ENCODE measurements at regions not wholly inside any gene's neighbourhood (a gene's known extent, or its start where the extent isn't known, plus 50 kb on each side); places are given as distances from the start of the nearest gene placed in this dataset.
"Not testable (repeated sequence)": the region's sequence is repeated elsewhere in the genome, so short reads cannot be mapped to it uniquely, and the experiment has no call there.

- TF ChIP-seq RARB (CRISPR knock-in tag; IDR thresholded peaks at IDR 0.05) (no peak), ZC3H10 (CRISPR knock-in tag; IDR thresholded peaks at IDR 0.05) (no peak), POU6F1 (CRISPR knock-in tag; IDR thresholded peaks at IDR 0.05; ENCODE audit: borderline replicate concordance, low read depth) (no peak), ARNTL (CRISPR knock-in tag; IDR thresholded peaks at IDR 0.05; ENCODE audit: borderline replicate concordance, low read depth) (no peak), CSDC2 (CRISPR knock-in tag; IDR thresholded peaks at IDR 0.05) (no peak), ZNF70 (CRISPR knock-in tag; IDR thresholded peaks at IDR 0.05) (no peak), ESRRG (CRISPR knock-in tag; IDR thresholded peaks at IDR 0.05) (no peak), ZNF565 (CRISPR knock-in tag; conservative IDR thresholded peaks at IDR 0.05; ENCODE audit: low read depth) (no peak), TCF4 (CRISPR knock-in tag; IDR thresholded peaks at IDR 0.05; ENCODE audit: borderline replicate concordance) (no peak), ZNF8 (CRISPR knock-in tag; IDR thresholded peaks at IDR 0.05) (no peak), ZFP3 (CRISPR knock-in tag; IDR thresholded peaks at IDR 0.05) (no peak), OSR1 (CRISPR knock-in tag; IDR thresholded peaks at IDR 0.05) (no peak), ISL1 (CRISPR knock-in tag; IDR thresholded peaks at IDR 0.05) (no peak), CSRNP3 (CRISPR knock-in tag; IDR thresholded peaks at IDR 0.05) (no peak), TSHZ2 (CRISPR knock-in tag; IDR thresholded peaks at IDR 0.05) (no peak), BACH2 (CRISPR knock-in tag; IDR thresholded peaks at IDR 0.05; ENCODE audit: borderline replicate concordance) (no peak), ZFP30 (CRISPR knock-in tag; IDR thresholded peaks at IDR 0.05) (no peak), PPARA (CRISPR knock-in tag; IDR thresholded peaks at IDR 0.05; ENCODE audit: borderline replicate concordance) (no peak)
- TF ChIP-seq, protein P1, sequence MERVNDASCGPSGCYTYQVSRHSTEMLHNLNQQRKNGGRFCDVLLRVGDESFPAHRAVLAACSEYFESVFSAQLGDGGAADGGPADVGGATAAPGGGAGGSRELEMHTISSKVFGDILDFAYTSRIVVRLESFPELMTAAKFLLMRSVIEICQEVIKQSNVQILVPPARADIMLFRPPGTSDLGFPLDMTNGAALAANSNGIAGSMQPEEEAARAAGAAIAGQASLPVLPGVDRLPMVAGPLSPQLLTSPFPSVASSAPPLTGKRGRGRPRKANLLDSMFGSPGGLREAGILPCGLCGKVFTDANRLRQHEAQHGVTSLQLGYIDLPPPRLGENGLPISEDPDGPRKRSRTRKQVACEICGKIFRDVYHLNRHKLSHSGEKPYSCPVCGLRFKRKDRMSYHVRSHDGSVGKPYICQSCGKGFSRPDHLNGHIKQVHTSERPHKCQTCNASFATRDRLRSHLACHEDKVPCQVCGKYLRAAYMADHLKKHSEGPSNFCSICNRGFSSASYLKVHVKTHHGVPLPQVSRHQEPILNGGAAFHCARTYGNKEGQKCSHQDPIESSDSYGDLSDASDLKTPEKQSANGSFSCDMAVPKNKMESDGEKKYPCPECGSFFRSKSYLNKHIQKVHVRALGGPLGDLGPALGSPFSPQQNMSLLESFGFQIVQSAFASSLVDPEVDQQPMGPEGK (CRISPR knock-in tag; IDR thresholded peaks at IDR 0.05; ENCODE audit: borderline replicate concordance): no peak
- TF ChIP-seq, protein P2, sequence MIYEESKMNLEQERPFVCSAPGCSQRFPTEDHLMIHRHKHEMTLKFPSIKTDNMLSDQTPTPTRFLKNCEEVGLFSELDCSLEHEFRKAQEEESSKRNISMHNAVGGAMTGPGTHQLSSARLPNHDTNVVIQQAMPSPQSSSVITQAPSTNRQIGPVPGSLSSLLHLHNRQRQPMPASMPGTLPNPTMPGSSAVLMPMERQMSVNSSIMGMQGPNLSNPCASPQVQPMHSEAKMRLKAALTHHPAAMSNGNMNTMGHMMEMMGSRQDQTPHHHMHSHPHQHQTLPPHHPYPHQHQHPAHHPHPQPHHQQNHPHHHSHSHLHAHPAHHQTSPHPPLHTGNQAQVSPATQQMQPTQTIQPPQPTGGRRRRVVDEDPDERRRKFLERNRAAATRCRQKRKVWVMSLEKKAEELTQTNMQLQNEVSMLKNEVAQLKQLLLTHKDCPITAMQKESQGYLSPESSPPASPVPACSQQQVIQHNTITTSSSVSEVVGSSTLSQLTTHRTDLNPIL (CRISPR knock-in tag; IDR thresholded peaks at IDR 0.05; ENCODE audit: low read depth): no peak
- no peak for ATAC-seq
Measured at GRCh38 chr20:12949429-12949980, 59.3 kb upstream of the SPTLC3 start.

DNA sequence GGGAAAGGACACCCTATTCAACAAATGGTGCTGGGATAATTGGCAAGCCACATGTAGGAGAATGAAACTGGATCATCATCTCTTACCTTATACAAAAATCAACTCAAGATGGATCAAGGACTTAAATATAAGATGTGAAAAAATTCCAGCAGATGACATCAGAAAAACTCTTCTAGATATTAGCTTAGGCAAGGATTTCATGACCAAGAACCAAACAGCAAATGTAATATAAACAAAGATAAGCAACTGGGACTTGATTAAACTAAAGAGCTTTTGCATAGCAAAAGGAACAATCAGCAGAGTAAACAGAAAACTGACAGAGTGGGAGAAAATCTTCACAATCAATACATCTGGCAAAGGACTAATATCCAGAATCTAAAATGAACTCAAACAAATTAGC, 54.5 kb upstream of the SPTLC3 start:
- not testable (repeated sequence) for ATAC-seq

DNA sequence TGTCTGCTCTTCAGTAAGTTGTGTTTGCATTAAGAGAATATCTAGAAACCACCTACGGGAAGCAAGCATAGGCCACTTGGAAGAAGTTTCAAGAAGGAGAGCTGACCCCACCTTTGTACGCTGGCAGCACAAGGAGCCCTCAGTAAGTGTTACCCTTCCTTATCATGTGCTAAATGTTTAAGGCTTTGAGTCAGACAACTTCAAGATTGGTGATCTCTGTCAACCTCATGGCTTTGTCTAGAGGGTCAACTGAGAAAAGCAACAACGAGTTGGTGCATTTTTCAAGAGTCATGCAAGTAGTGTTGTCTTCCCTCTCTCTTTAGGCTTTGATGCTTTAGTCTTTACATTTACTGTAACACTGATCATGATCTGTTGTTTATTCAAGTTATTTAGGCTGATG, 53.2 kb upstream of the SPTLC3 start:
- ATAC-seq: no peak
- TF ChIP-seq OSR1 (CRISPR knock-in tag; IDR thresholded peaks at IDR 0.05) (no peak), BACH2 (CRISPR knock-in tag; IDR thresholded peaks at IDR 0.05; ENCODE audit: borderline replicate concordance) (no peak), CSDC2 (CRISPR knock-in tag; IDR thresholded peaks at IDR 0.05) (no peak), ISL1 (CRISPR knock-in tag; IDR thresholded peaks at IDR 0.05) (no peak), ZNF565 (CRISPR knock-in tag; conservative IDR thresholded peaks at IDR 0.05; ENCODE audit: low read depth) (no peak), CSRNP3 (CRISPR knock-in tag; IDR thresholded peaks at IDR 0.05) (no peak), POU6F1 (CRISPR knock-in tag; IDR thresholded peaks at IDR 0.05; ENCODE audit: borderline replicate concordance, low read depth) (no peak)
- TF ChIP-seq, protein P1 (CRISPR knock-in tag; IDR thresholded peaks at IDR 0.05; ENCODE audit: borderline replicate concordance): no peak
